GM20000 (cell line): ENCODE measurements at regions not wholly inside any gene's neighbourhood (a gene's known extent, or its start where the extent isn't known, plus 50 kb on each side); places are given as distances from the start of the nearest gene placed in this dataset.
"Not testable (repeated sequence)": the region's sequence is repeated elsewhere in the genome, so short reads cannot be mapped to it uniquely, and the experiment has no call there.

Experiments used
- DNase-seq: peaks from one replicate; pipeline ENCODE4 v3.0.0; 2012; ENCODE audit warnings: low spot score
- CTCF ChIP-seq: IDR thresholded peaks from 2 replicates; pipeline ENCODE4 v1.5.1; 2012; ENCODE audit warnings: mild to moderate bottlenecking, control low read depth; ENCODE audit errors: extremely low read depth, missing control alignments

GRCh38 chr5:118069452-118069851 is 918.9 kb downstream of the DTWD2 start:
- TF ChIP-seq CTCF = no peak
- no peak for DNase-seq

DNA sequence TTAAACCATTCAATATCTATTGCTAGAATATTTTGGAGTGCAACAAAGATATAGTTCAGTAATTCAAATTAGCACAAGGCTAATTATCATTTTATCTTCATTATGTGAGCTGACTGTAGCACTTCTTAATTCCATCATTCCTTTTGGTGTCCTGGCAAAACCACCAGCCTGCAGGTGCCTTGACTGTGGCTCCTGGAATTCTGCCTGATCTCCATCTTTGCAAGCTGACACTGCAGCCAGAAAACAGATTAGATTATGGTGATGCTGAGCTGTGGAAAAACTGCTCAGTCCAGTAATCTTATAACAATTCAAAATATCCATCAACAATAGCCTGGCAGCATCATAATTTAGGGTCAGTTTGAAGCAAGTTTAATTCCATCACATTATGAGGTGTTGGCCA is 919.5 kb downstream of the DTWD2 start:
- TF ChIP-seq CTCF = no peak
- no peak for DNase-seq

DNA sequence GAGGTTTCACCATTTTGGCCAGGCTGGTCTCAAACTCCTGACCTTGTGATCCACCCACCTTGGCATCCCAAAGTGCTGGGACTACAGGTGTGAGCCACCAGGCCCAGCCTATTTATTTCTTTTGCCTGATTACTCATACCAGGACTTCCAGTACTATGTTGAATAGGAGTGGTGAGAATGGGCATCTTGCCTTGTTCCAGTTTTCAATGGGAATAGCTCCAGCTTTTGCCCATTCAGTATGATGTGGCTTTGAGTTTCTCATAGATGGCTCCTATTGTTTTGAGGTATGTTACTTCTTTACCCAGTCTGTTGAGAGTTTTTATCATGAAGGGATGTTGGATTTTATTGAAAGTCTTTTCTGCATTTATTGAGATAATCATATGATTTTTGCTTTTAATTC is 924.5 kb downstream of the DTWD2 start:
- DNase-seq = not testable (repeated sequence)

- TF ChIP-seq CTCF = no peak
Observed at GRCh38 chr5:118060833-118061232, 927.5 kb downstream of the DTWD2 start.

DNA sequence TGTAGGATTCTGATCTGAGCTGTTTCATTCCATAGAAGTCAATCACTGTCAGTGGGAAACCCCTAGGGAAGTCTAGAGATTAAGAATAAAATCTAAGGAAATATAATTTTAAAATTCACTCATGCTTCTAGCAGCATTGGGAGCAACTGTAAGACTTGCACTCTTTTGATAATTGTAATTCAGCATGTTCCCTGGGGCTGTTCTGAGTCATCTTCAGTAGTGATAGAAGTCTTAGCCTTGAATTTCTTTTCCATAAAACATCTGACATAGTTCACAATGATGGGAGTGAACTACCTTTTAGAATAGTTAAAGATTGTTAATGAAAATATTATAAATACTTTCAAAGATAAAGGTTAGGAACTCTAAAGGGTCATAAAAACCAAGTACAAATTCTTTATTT is 935.8 kb downstream of the DTWD2 start:
- no peak for DNase-seq
- no peak for TF ChIP-seq CTCF

More at GRCh38 chr5:118060833-118061232, 927.5 kb downstream of the DTWD2 start:
- DNase-seq = no peak

- DNase-seq = no peak
- TF ChIP-seq CTCF = no peak
Observed at GRCh38 chr5:118044169-118044568, 944.2 kb downstream of the DTWD2 start.

DNA sequence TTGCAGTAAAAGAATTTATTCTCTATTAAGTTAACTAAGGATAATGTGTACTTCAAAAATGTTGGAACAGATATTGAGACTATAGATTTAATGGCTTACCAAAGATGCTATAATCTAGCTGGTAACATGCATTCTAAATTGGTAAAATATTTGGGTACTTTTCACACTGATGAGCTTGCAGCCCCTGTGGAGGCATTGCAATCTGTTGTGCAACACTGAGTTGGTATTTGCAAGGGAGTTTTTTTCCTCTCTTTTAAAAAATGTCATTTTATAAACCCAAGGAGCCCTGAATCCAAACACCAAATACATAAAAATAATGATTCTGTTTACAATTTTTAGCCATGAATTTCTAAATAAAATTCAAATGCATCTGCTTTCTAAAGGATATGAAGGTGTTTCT is 944.8 kb downstream of the DTWD2 start:
- no peak for TF ChIP-seq CTCF
- no peak for DNase-seq

DNA sequence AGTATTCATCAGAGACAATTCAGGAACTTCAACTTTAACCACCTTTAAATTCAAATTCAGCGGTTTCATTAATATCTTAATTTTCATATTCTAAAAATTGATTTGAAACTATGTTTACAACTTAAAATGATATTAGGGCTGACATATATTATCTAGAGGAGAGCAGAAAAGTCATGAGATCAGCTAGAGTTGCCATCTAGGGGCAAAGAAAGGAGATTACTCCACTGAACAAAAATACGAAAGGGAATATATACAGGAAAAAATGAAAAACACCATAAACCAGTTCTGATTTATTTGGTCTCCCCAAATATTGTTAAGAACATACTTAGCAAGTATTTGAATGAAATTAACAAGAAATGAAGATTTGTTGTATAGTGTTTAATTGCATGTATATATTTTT is 946.3 kb downstream of the DTWD2 start:
- no peak for TF ChIP-seq CTCF
- DNase-seq = no peak
